K562 (cell line): ENCODE measurements at regions not wholly inside any gene's neighbourhood (a gene's known extent, or its start where the extent isn't known, plus 50 kb on each side); places are given as distances from the start of the nearest gene placed in this dataset.

Experiments used
- ATAC-seq: fragments of 200-7000 bp; cut with Tn5 transposase; 3 replicates; pipeline ENCODE4 v1.9.1; 2020; ENCODE audit warnings: moderate library complexity
- BruUV-seq: library from RNA; stranded (reverse); fragments of 400-500 nt; replicated peaks from 2 replicates; lab custom pipeline; 2021; lab: Mats Ljungman, UMichigan
- CTCF ChIA-PET: fragments of 300-600 bp; formaldehyde crosslinking; extraction: SDS; loops from one replicate; lab custom pipeline; 2021; ENCODE audit warnings: low intra/inter-chr PET ratio; lab: Yijun Ruan, JAX
- POLR2A ChIA-PET: fragments of 300-600, 350-650 bp; sonication (Branson Sonifier 250); formaldehyde crosslinking; extraction: SDS; loops from one replicate; lab custom pipeline; 2021; ENCODE audit warnings: antibody characterized with exemption, inconsistent platforms; lab: Yijun Ruan, JAX
- DNase-seq, 4 experiments: peaks; one replicate each; pipeline versions ENCODE4 v3.0.0 to v3.0.0-alpha.2; 2011 to 2018; ENCODE audit warnings: low spot score in 3 of 4, mixed read lengths in 3 of 4; ENCODE audit errors: extremely low read depth in 1 of 4
- FAIRE-seq: peaks from 2 replicates; lab custom pipeline; 2011; peaks lifted over from hg19 to GRCh38; lab: Jason Lieb, UNC
- H2AFZ ChIP-seq: 2 replicates; pipeline ENCODE4 v1.6.0; 2011; ENCODE audit warnings: low read depth, low read length, control low read depth, inconsistent platforms
- H3K27ac ChIP-seq: fragments of 200-600 bp; 3 replicates; pipeline ENCODE4 v1.8.0; 2011; ENCODE audit warnings: low read depth, mild to moderate bottlenecking, control low read depth, inconsistent platforms, low read length, moderate library complexity, mixed read lengths; ENCODE audit errors: extremely low read depth
- H3K27me3 ChIP-seq, 2 experiments: fragments of 300-600 bp in 1 of 2; 2 replicates in 1 of 2; 3 replicates in 1 of 2; pipeline versions ENCODE4 v1.6.0 to v1.8.0; 2011; ENCODE audit warnings: inconsistent platforms in 2 of 2, low read length in 2 of 2, mild to moderate bottlenecking in 1 of 2, mixed read lengths in 1 of 2, moderate library complexity in 1 of 2; ENCODE audit not compliant: control insufficient read depth in 2 of 2, insufficient read depth in 2 of 2
- H3K36me3 ChIP-seq: fragments of 300-600 bp; 3 replicates; pipeline ENCODE4 v1.8.0; 2011; ENCODE audit warnings: mild to moderate bottlenecking, low read length, inconsistent platforms; ENCODE audit not compliant: control insufficient read depth, insufficient read depth
- H3K4me1 ChIP-seq, 2 experiments: fragments of 200-600 bp in 1 of 2; replicated peaks in 1 of 2; 2 replicates in 1 of 2; 3 replicates in 1 of 2; pipeline versions ENCODE4 v1.5.1 to v1.8.0; 2011; ENCODE audit warnings: inconsistent platforms in 2 of 2, low read length in 2 of 2, mild to moderate bottlenecking in 1 of 2, mixed read lengths in 1 of 2, moderate library complexity in 1 of 2; ENCODE audit not compliant: control insufficient read depth in 2 of 2, insufficient read depth in 2 of 2
- H3K4me2 ChIP-seq: 2 replicates; pipeline ENCODE4 v1.6.1; 2011; ENCODE audit warnings: low read length, control low read depth, inconsistent platforms, mixed read lengths; ENCODE audit not compliant: insufficient read depth
- H3K4me3 ChIP-seq: fragments of 200-600 bp; sonication (generic), shearing (Covaris generic); 2 replicates; pipeline ENCODE4 v1.5.1; 2016; ENCODE audit warnings: control low read depth, inconsistent platforms
- H3K79me2 ChIP-seq: fragments of 200-600 bp; 3 replicates; pipeline ENCODE4 v1.8.0; 2011; ENCODE audit warnings: low read length, inconsistent platforms; ENCODE audit not compliant: control insufficient read depth, insufficient read depth
- H3K9ac ChIP-seq, 2 experiments: 2 replicates each; pipeline versions ENCODE4 v1.6.0 to v1.6.1; 2011; ENCODE audit warnings: low read depth in 2 of 2, low read length in 2 of 2, control low read depth in 1 of 2, inconsistent platforms in 1 of 2, mild to moderate bottlenecking in 1 of 2, mixed read lengths in 1 of 2; ENCODE audit not compliant: insufficient read depth in 1 of 2
- H3K9me1 ChIP-seq: one replicate; pipeline ENCODE4 v1.6.0; 2011; ENCODE audit warnings: inconsistent platforms, mild to moderate bottlenecking, low read length, moderate library complexity; ENCODE audit not compliant: control insufficient read depth, insufficient read depth
- H3K9me3 ChIP-seq: replicated peaks from 2 replicates; pipeline ENCODE4 v1.5.1; 2011; ENCODE audit warnings: low read depth, low read length, inconsistent platforms; ENCODE audit not compliant: control insufficient read depth, insufficient read depth
- H4K20me1 ChIP-seq: replicated peaks from 2 replicates; pipeline ENCODE4 v1.6.1; 2011; ENCODE audit warnings: low read length, inconsistent platforms, mixed read lengths; ENCODE audit not compliant: control insufficient read depth, insufficient read depth
- CBX2 ChIP-seq: fragments of 200-600 bp; sonication (generic); IDR thresholded peaks from one replicate; pipeline ENCODE4 v1.6.1; 2012; ENCODE audit warnings: mild to moderate bottlenecking, low read length, inconsistent platforms; ENCODE audit not compliant: insufficient read depth, poor library complexity, severe bottlenecking
- CBX8 ChIP-seq: fragments of 200-600 bp; sonication (generic); IDR thresholded peaks from 2 replicates; pipeline ENCODE4 v1.6.1; 2012; ENCODE audit warnings: borderline replicate concordance, mixed run types, low read depth, mild to moderate bottlenecking, moderate library complexity, mixed read lengths, low read length, control low read depth, inconsistent platforms; ENCODE audit not compliant: poor library complexity, severe bottlenecking; ENCODE audit errors: extremely low read depth
- DNMT1 ChIP-seq: fragments of 450-650 bp; IDR thresholded peaks from 2 replicates; pipeline ENCODE4 v1.6.1; 2016; ENCODE audit warnings: antibody characterized with exemption, mild to moderate bottlenecking
- JUND ChIP-seq, 2 experiments: IDR thresholded peaks; 2 replicates in 1 of 2; 3 replicates in 1 of 2; pipeline ENCODE4 v1.6.1; 2011; ENCODE audit warnings: borderline replicate concordance in 2 of 2, low read depth in 2 of 2, low read length in 2 of 2, improper control_type of control experiment in 1 of 2, missing biosample characterization in 1 of 2, missing genetic modification characterization in 1 of 2, missing genetic modification reagents in 1 of 2
- STAG1 ChIP-seq: sonication (generic); formaldehyde crosslinking; IDR thresholded peaks from 2 replicates; pipeline ENCODE4 v1.5.0; 2020; ENCODE audit warnings: missing genetic modification reagents, borderline replicate concordance
- THRAP3 ChIP-seq: fragments of 450-650 bp; IDR thresholded peaks from 2 replicates; pipeline ENCODE4 v1.6.1; 2016; ENCODE audit warnings: mild to moderate bottlenecking, inconsistent platforms, borderline replicate concordance
- ZFPM2 ChIP-seq: fragments of 250-450 bp; sonication (Bioruptor Pico); IDR thresholded peaks from 2 replicates; pipeline ENCODE4 v1.5.1; 2022; ENCODE audit warnings: mild to moderate bottlenecking
- ZNF766 ChIP-seq: fragments of 200-800 bp; sonication (Bioruptor generic); conservative IDR thresholded peaks from 2 replicates; pipeline ENCODE4 v1.6.1; 2016; ENCODE audit warnings: missing genetic modification characterization, missing compliant biosample characterization
- WGBS: fragments of 100-300 bp; shearing (Covaris generic); methylation state at CpG from one replicate; pipeline ENCODE4 v1.1.6; 2016; ENCODE audit warnings: low coverage, mixed read lengths; ENCODE audit not compliant: insufficient coverage; ENCODE audit errors: missing lambda C conversion rate; 5-methylcytosine and 5-hydroxymethylcytosine counted together
- in situ Hi-C: fragments of 300-500 bp; cut with MboI; formaldehyde crosslinking; loops from 4 replicates; pipeline ENCODE4 v1.15.0; 2018; ENCODE audit warnings: inconsistent platforms, mixed read lengths
- intact Hi-C: fragments of 100-400 bp; cut with micrococcal nuclease; formaldehyde crosslinking; loops from 2 replicates; pipeline ENCODE4 v1.14.2; 2022
- TF ChIP-seq, protein P1 (sequence below), 2 experiments: IDR thresholded peaks; 2 replicates each; pipeline ENCODE4 v1.6.1; 2012; ENCODE audit warnings: improper control_type of control experiment in 2 of 2, low read depth in 2 of 2, low read length in 2 of 2, borderline replicate concordance in 1 of 2
- TF ChIP-seq, protein P2 (sequence below): sonication (generic); formaldehyde crosslinking; IDR thresholded peaks from 2 replicates; pipeline ENCODE4 v1.8.1; 2023; ENCODE audit warnings: mild to moderate bottlenecking, missing genetic modification reagents, moderate library complexity
- TF ChIP-seq, protein P3 (sequence below): fragments of 250-450 bp; sonication (Bioruptor Pico); IDR thresholded peaks from 2 replicates; pipeline ENCODE4 v1.5.0; 2021
- TF ChIP-seq, protein P4 (sequence below): fragments of 450-650 bp; formaldehyde crosslinking; IDR thresholded peaks from 2 replicates; pipeline ENCODE4 v1.4.0; 2020; ENCODE audit warnings: mild to moderate bottlenecking, moderate library complexity
- TF ChIP-seq, protein P5 (sequence below): fragments of 450-650 bp; IDR thresholded peaks from 2 replicates; pipeline ENCODE4 v1.6.1; 2016; ENCODE audit warnings: missing biosample characterization, missing genetic modification characterization

DNA sequence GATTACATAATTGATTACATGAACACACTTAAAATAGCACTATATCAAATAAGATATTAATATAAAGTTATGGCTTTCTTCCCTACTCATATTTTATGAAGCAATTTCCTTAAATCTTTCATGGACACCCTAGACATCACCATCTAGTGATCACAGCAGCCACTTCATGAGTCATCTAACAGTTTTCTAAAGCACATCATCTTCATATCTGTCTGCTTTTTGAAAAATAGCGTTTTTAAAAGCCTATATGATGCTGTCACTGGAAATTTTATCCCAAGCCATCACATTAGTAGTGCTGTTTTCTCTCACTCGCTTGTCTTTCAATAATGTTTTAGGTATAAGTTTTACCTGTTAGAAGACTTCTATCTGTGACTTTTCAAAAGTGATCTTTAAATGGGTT lies 326.1 kb downstream of the SLITRK6 start (continued):
- TF ChIP-seq, protein P1, sequence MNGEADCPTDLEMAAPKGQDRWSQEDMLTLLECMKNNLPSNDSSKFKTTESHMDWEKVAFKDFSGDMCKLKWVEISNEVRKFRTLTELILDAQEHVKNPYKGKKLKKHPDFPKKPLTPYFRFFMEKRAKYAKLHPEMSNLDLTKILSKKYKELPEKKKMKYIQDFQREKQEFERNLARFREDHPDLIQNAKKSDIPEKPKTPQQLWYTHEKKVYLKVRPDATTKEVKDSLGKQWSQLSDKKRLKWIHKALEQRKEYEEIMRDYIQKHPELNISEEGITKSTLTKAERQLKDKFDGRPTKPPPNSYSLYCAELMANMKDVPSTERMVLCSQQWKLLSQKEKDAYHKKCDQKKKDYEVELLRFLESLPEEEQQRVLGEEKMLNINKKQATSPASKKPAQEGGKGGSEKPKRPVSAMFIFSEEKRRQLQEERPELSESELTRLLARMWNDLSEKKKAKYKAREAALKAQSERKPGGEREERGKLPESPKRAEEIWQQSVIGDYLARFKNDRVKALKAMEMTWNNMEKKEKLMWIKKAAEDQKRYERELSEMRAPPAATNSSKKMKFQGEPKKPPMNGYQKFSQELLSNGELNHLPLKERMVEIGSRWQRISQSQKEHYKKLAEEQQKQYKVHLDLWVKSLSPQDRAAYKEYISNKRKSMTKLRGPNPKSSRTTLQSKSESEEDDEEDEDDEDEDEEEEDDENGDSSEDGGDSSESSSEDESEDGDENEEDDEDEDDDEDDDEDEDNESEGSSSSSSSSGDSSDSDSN (IDR thresholded peaks at IDR 0.05; ENCODE audit: borderline replicate concordance in 1 of 2, low read depth in 2 of 2, low read length in 2 of 2), result no peak
- TF ChIP-seq STAG1 (CRISPR knock-in tag) (no peak), JUND (IDR thresholded peaks at IDR 0.05; ENCODE audit: borderline replicate concordance, low read depth, low read length) (no peak), JUND (tag; IDR thresholded peaks at IDR 0.05; ENCODE audit: borderline replicate concordance, low read depth, low read length) (no peak), ZFPM2 (no peak)

DNA sequence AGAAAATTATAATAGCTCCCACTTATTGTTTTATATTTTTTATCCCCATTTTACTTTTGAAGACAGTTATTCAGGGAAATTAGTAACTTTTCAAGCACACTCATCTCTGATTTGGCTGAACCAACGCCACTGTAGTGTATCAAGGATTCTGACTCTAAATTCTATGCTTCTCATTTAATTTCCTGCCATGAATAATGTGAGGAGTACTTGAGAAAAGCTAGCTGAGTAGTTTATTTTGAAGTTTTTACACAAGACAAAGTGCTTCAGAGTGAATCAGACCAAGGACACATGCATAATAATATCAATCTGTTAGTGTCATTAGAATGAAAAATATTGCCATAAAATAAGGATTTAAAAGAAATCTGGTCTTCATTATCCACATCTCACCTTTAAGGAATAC lies 329.9 kb downstream of the SLITRK6 start:
- POLR2A ChIA-PET, result no interaction called here

More for the DNA sequence above, 329.9 kb downstream of the SLITRK6 start:
- intact Hi-C loops (no loop called here), in situ Hi-C loops (no loop called here)
- Histone ChIP-seq H3K9ac (no peak overlapping the region), H3K9me3 (no peaks in the 10 kb centered on the region), H3K4me1 (no peaks in the 10 kb centered on the region), H4K20me1 (no peaks in the 10 kb centered on the region), H3K27ac (no peak overlapping the region), H3K79me2 (no peaks in the 10 kb centered on the region), H3K36me3 (no peaks in the 10 kb centered on the region), H3K9me1 (no peaks in the 10 kb centered on the region), H2AFZ (no peak overlapping the region), H3K4me2 (no peak overlapping the region), H3K27me3 (no peaks in the 10 kb centered on the region), H3K4me3 (no peak overlapping the region)
- no peak for FAIRE-seq
- TF ChIP-seq CBX8 (no peak), THRAP3 (no peak), CBX2 (no peak), DNMT1 (no peak), ZNF766 (no peak)
- TF ChIP-seq, protein P2, sequence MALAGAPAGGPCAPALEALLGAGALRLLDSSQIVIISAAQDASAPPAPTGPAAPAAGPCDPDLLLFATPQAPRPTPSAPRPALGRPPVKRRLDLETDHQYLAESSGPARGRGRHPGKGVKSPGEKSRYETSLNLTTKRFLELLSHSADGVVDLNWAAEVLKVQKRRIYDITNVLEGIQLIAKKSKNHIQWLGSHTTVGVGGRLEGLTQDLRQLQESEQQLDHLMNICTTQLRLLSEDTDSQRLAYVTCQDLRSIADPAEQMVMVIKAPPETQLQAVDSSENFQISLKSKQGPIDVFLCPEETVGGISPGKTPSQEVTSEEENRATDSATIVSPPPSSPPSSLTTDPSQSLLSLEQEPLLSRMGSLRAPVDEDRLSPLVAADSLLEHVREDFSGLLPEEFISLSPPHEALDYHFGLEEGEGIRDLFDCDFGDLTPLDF, result no peak
- TF ChIP-seq, protein P3, sequence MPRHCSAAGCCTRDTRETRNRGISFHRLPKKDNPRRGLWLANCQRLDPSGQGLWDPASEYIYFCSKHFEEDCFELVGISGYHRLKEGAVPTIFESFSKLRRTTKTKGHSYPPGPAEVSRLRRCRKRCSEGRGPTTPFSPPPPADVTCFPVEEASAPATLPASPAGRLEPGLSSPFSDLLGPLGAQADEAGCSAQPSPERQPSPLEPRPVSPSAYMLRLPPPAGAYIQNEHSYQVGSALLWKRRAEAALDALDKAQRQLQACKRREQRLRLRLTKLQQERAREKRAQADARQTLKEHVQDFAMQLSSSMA (CRISPR knock-in tag), result no peak
- TF ChIP-seq, protein P4, sequence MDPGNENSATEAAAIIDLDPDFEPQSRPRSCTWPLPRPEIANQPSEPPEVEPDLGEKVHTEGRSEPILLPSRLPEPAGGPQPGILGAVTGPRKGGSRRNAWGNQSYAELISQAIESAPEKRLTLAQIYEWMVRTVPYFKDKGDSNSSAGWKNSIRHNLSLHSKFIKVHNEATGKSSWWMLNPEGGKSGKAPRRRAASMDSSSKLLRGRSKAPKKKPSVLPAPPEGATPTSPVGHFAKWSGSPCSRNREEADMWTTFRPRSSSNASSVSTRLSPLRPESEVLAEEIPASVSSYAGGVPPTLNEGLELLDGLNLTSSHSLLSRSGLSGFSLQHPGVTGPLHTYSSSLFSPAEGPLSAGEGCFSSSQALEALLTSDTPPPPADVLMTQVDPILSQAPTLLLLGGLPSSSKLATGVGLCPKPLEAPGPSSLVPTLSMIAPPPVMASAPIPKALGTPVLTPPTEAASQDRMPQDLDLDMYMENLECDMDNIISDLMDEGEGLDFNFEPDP (CRISPR knock-in tag), result no peak
- TF ChIP-seq, protein P5, sequence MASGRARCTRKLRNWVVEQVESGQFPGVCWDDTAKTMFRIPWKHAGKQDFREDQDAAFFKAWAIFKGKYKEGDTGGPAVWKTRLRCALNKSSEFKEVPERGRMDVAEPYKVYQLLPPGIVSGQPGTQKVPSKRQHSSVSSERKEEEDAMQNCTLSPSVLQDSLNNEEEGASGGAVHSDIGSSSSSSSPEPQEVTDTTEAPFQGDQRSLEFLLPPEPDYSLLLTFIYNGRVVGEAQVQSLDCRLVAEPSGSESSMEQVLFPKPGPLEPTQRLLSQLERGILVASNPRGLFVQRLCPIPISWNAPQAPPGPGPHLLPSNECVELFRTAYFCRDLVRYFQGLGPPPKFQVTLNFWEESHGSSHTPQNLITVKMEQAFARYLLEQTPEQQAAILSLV (tag), result no peak
- CTCF ChIA-PET, result no interaction called here
- no peak for DNase-seq
- ATAC-seq, result no peak
- no TSS peak for BruUV-seq
- whole genome bisulfite sequencing, result 0% methylated on average over 1 of the region's 1 CpG
